Adrenal gland (tissue), 5 donors: ENCODE measurements at regions not wholly inside any gene's neighbourhood (a gene's known extent, or its start where the extent isn't known, plus 50 kb on each side); places are given as distances from the start of the nearest gene placed in this dataset.
"Not testable (repeated sequence)": the region's sequence is repeated elsewhere in the genome, so short reads cannot be mapped to it uniquely, and the experiment has no call there.

Source experiments
- POLR2A ChIP-seq, 2 donors: fragments of 450-650 bp; IDR thresholded peaks; one replicate each; pipeline ENCODE4 v1.6.1; 2017; ENCODE audit warnings: antibody characterized with exemption in 2 of 2, mild to moderate bottlenecking in 2 of 2, moderate library complexity in 1 of 2
- TF ChIP-seq, protein P1 (sequence below), 6 experiments: fragments of 450-650 bp in 4 of 6; fragments of 200-600 bp in 2 of 6; sonication (generic) in 1 of 6; IDR thresholded peaks; 1 replicate in 5 of 6; 2 replicates in 1 of 6; pipeline versions ENCODE4 v1.5.1 to v1.8.0; 2016 to 2021; ENCODE audit warnings: antibody characterized with exemption in 6 of 6, mild to moderate bottlenecking in 2 of 6, moderate library complexity in 1 of 6
- donor health status: DM: no; HTN: no; CAD: no.

- TF ChIP-seq, protein P1, sequence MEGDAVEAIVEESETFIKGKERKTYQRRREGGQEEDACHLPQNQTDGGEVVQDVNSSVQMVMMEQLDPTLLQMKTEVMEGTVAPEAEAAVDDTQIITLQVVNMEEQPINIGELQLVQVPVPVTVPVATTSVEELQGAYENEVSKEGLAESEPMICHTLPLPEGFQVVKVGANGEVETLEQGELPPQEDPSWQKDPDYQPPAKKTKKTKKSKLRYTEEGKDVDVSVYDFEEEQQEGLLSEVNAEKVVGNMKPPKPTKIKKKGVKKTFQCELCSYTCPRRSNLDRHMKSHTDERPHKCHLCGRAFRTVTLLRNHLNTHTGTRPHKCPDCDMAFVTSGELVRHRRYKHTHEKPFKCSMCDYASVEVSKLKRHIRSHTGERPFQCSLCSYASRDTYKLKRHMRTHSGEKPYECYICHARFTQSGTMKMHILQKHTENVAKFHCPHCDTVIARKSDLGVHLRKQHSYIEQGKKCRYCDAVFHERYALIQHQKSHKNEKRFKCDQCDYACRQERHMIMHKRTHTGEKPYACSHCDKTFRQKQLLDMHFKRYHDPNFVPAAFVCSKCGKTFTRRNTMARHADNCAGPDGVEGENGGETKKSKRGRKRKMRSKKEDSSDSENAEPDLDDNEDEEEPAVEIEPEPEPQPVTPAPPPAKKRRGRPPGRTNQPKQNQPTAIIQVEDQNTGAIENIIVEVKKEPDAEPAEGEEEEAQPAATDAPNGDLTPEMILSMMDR (IDR thresholded peaks at IDR 0.05), result not testable (repeated sequence)
- TF ChIP-seq POLR2A (IDR thresholded peaks at IDR 0.05), result not testable (repeated sequence)
These were observed 128.1 kb downstream of the LIMS4 start for GRCh38 chr2:110344405-110345035.
